Inflammatory macrophage (primary cell): ENCODE measurements at regions not wholly inside any gene's neighbourhood (a gene's known extent, or its start where the extent isn't known, plus 50 kb on each side); places are given as distances from the start of the nearest gene placed in this dataset.

Experiments used
- DNase-seq, 2 donors: peaks; one replicate each; pipeline ENCODE4 v3.0.0-alpha.2; 2020 to 2022

DNA sequence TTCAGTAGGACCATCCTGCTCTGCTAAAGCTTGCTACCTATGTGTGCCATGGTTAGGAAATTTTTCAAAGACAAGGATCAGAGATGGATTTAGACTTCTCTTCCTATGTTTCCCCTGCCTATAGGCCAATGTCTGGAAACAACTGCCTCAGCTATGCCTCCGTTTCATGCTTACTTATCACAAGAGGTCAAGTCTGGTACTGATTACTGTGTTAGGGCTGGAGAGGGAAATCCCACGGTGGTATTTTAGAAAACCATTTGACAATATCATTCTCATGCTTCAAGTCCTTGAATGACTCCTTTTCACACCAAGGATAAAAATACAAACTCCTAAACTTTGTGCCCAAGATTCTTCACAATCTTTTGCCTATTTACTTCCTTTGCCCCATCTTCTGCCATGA lies 484.3 kb downstream of the DHX35 start:
- no peak for DNase-seq

- DNase-seq: no peak
Observed at GRCh38 chr20:39445095-39445494, 483.0 kb downstream of the DHX35 start.

GRCh38 chr20:39433466-39433865 lies 471.3 kb downstream of the DHX35 start:
- DNase-seq: no peak

- DNase-seq: no peak
Observed at GRCh38 chr20:39431091-39431880, 469.1 kb downstream of the DHX35 start.

- no peak for DNase-seq
Observed at GRCh38 chr20:39429726-39430125, 467.6 kb downstream of the DHX35 start.

GRCh38 chr20:39424962-39425678 lies 463.0 kb downstream of the DHX35 start:
- no peak for DNase-seq

- DNase-seq: no peak
Observed at GRCh38 chr20:39421571-39422105, 459.5 kb downstream of the DHX35 start.

- DNase-seq: no peak
Observed at GRCh38 chr20:39412091-39412490, 449.9 kb downstream of the DHX35 start.

GRCh38 chr20:39399463-39399862 lies 437.3 kb downstream of the DHX35 start:
- DNase-seq: no peak

GRCh38 chr20:39398656-39399055 lies 436.5 kb downstream of the DHX35 start:
- DNase-seq: no peak

DNA sequence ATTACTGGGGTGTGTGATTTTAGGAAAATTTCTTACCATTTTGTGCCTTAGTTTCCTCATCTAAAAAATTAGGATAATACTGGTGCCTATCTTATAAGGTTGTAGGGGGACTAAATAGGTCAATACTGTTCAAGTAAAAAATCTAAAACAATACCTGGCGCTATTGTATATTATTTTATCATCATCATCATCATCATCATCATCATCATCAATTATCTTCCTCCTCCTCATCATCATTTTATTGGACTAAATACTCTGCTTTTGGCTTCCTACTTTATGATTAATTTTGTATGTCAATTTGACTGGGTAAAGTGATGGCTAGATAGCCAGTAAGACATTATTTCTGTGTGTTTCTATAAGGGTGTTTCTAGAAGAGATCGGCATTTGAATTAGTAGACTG lies 435.5 kb downstream of the DHX35 start:
- no peak for DNase-seq

GRCh38 chr20:39395478-39396291 lies 433.5 kb downstream of the DHX35 start:
- DNase-seq: no peak

DNA sequence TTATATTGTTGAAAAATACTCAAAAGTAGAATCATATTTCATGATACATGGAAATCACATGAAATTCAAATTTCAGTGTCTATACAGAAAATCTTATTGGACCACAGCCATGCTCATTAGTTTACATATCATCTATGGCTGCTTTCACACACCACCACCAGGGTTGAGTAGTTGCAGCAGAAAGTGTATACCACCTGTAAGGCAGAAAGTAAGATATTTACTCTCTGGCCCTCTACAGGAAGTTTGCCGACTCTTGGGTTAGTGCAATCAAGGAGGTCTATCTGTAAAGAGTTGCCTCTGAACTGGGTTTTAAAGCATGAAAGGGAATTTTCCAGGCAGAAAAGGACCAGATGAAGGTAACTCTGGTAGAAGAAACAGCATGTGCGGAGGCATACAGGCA lies 432.3 kb downstream of the DHX35 start:
- DNase-seq: no peak

DNA sequence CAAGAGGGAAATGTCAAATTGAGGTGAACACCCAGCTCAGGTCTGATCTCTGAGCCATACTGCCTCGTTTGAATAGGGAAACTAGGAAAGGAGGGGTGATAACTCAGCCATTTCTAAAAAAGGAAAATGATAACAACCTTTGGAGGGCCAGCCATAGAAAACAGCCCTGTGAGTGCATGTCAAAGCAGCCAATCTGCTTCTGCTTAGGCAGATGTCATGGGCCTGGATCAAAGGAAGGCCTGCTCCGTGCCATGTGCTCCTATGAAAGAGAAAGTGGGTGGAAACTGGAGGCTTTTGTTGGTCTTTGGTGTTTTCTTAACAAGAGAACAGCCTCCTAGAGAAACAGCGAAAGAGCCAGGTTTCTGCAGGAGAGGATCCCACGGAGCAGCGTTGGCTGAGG lies 428.0 kb downstream of the DHX35 start:
- DNase-seq: no peak

DNA sequence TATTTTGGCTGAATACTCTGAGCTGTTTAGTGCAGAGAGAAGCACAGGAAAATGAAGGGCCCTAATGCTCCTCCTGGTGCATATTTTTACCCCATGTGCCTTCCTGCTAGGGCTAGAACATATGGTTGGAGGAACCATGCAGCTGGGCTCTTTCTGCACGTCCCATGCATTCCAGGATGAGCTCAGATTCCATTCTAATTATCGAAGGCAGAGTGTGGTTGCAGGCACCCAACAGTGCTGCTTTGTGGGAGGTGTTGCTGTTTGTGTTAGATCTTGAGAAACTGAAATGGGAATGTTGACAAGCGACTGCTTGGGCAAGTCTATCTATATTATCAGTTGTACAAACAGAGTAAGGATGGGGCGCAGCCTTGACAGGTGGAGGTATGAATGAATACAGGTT lies 419.5 kb downstream of the DHX35 start:
- DNase-seq: no peak

DNA sequence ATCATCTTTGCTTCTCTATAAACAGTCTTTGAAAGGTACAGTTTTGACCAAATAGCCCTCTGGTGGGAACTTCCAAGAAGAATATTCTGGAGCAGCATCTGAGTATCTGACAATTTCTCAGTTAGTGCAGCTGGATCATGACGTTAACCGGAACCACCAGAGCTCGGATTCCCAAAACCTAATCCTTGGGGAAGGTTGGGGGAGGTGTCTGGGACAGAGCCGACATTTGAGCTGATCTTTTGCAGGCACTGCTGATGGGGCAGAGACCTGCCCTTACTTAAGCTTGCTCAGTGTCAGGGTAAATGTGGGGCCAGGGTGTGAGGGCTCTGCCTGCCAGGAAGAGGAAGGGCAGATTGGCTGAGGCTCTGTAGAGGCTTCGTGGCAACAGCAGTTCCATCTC lies 416.6 kb downstream of the DHX35 start:
- DNase-seq: no peak

DNA sequence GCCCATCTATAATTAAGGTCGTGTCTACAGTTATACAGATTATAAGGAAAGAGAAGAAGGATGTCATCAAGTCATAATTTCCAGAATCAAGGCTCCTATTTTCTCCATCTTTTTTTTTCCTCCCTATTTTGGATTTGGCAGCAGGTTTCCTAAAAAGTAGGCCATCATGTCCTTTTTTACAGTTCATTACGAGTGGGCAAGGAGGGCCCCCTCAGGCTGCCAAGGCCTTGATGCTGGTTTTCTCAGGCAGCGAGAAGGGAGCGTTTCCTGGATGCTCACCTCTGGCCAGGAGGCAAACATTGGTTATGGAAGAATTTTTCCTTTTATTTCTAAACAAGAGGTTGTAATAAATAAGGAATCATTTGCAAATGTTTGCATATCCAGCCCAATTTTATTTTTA lies 414.6 kb downstream of the DHX35 start:
- DNase-seq: no peak

- DNase-seq: no peak
Observed at GRCh38 chr20:39364320-39364719, 402.2 kb downstream of the DHX35 start.

DNA sequence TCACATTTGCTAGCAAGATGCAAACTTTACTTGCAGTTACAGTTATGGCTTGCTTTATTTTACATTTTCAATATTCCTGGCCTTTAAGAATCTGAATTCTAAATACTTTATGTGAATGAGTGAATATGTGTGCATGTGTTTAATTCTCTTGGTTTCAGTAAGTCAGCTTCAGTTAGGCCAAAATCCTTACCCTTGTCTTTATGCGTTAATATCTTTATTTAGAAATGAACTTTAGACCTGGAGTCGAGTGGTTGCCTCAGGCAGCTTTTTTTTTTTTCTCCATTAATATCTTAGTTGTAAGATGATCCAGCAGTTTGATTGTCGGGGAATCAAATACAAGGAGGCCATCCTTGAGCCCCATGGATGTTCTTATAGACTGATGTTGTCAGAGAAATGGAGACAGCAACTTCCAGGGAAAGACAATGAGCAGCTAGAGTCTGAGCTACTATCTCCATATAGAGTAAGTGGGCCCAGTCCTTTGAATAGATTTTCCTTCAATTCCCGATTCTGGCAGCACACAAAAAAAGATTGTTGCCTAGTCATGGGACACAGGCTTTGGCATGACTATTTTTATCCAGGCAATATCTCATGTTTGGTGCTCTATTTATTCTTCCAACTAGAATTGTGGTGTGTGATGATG lies 398.0 kb downstream of the DHX35 start:
- no peak for DNase-seq

- DNase-seq: peak in 1 of 2 donors; percentile 2
Observed at GRCh38 chr20:39358052-39358451, 395.9 kb downstream of the DHX35 start.

- no peak for DNase-seq
Observed at GRCh38 chr20:39356908-39357307, 394.8 kb downstream of the DHX35 start.

DNA sequence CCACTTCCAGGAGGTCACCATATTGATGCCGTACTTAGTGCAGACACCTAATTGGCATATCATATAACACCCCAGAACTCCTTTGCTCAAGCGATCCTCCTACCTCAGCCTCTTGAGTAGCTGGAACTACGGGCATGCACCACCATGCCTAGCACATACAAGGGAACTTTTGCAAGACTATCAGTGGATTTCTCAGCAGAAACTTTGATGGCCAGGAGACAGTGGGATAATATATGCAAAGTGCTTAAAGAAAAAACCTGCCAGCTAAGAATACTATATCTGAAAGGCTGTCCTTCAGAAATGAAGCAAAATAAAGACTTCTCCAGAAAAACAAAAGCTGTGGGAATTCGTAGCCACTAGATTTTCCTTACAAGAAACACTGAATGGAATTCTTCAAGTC lies 387.1 kb downstream of the DHX35 start:
- DNase-seq: no peak

GRCh38 chr20:39347626-39348025 lies 385.5 kb downstream of the DHX35 start:
- no peak for DNase-seq
